ENCODE measurements at regions not wholly inside any gene's neighbourhood (a gene's known extent, or its start where the extent isn't known, plus 50 kb on each side); places are given as distances from the start of the nearest gene placed in this dataset.

- no peak for ATAC-seq (replicated peaks)
- peaks cover 5% of the 10 kb centered on the region for H3K27me3 Mint-ChIP-seq
- H3K9me3 Mint-ChIP-seq, result peaks cover 4% of the 10 kb centered on the region
- H3K36me3 Mint-ChIP-seq (ENCODE audit: low read depth), result no peaks in the 10 kb centered on the region
- no peaks in the 10 kb centered on the region for H3K4me1 Mint-ChIP-seq
- no peak overlapping the region for H3K4me3 Mint-ChIP-seq
- no peak overlapping the region for H3K27ac Mint-ChIP-seq
Observed at GRCh38 chr5:158140120-158140731, 281.3 kb upstream of the CLINT1 start.

GRCh38 chr5:158139161-158139560 is 280.2 kb upstream of the CLINT1 start:
- ATAC-seq (replicated peaks), result no peak
- Mint-ChIP-seq H3K4me1 (no peaks in the 10 kb centered on the region), H3K4me3 (no peak overlapping the region), H3K27ac (no peak overlapping the region), H3K27me3 (peaks cover 8% of the 10 kb centered on the region), H3K9me3 (peaks cover 4% of the 10 kb centered on the region), H3K36me3 (ENCODE audit: low read depth) (no peaks in the 10 kb centered on the region)

GRCh38 chr5:158135682-158136179 is 276.8 kb upstream of the CLINT1 start:
- Mint-ChIP-seq H3K9me3 (peaks cover 4% of the 10 kb centered on the region), H3K36me3 (ENCODE audit: low read depth) (no peaks in the 10 kb centered on the region), H3K27ac (no peak overlapping the region), H3K4me3 (no peak overlapping the region), H3K27me3 (peaks cover 8% of the 10 kb centered on the region), H3K4me1 (no peaks in the 10 kb centered on the region)
- no peak for ATAC-seq (replicated peaks)

- Mint-ChIP-seq H3K4me3 (no peak overlapping the region), H3K4me1 (no peaks in the 10 kb centered on the region), H3K27me3 (peaks cover 11% of the 10 kb centered on the region), H3K36me3 (ENCODE audit: low read depth) (no peaks in the 10 kb centered on the region), H3K9me3 (no peaks in the 10 kb centered on the region), H3K27ac (no peak overlapping the region)
- no peak for ATAC-seq (replicated peaks)
Observed at GRCh38 chr5:158133369-158133768, 274.4 kb upstream of the CLINT1 start.

GRCh38 chr5:158127536-158127935 is 268.6 kb upstream of the CLINT1 start:
- H3K4me1 Mint-ChIP-seq, result no peaks in the 10 kb centered on the region
- no peak overlapping the region for H3K4me3 Mint-ChIP-seq
- H3K36me3 Mint-ChIP-seq (ENCODE audit: low read depth), result no peaks in the 10 kb centered on the region
- no peaks in the 10 kb centered on the region for H3K9me3 Mint-ChIP-seq
- peaks cover 20% of the 10 kb centered on the region for H3K27me3 Mint-ChIP-seq
- H3K27ac Mint-ChIP-seq, result no peak overlapping the region
- ATAC-seq (replicated peaks), result no peak

- peaks cover 23% of the 10 kb centered on the region for H3K27me3 Mint-ChIP-seq
- no peak overlapping the region for H3K4me3 Mint-ChIP-seq
- ATAC-seq (replicated peaks), result no peak
- H3K36me3 Mint-ChIP-seq (ENCODE audit: low read depth), result no peaks in the 10 kb centered on the region
- H3K4me1 Mint-ChIP-seq, result no peaks in the 10 kb centered on the region
- no peak overlapping the region for H3K27ac Mint-ChIP-seq
- H3K9me3 Mint-ChIP-seq, result no peaks in the 10 kb centered on the region
Observed at GRCh38 chr5:158126442-158127405, 267.8 kb upstream of the CLINT1 start.

- H3K36me3 Mint-ChIP-seq (ENCODE audit: low read depth), result no peaks in the 10 kb centered on the region
- H3K27ac Mint-ChIP-seq, result no peak overlapping the region
- no peaks in the 10 kb centered on the region for H3K4me1 Mint-ChIP-seq
- no peaks in the 10 kb centered on the region for H3K9me3 Mint-ChIP-seq
- no peak overlapping the region for H3K4me3 Mint-ChIP-seq
- no peak for ATAC-seq (replicated peaks)
- H3K27me3 Mint-ChIP-seq, result peaks cover 19% of the 10 kb centered on the region
Observed at GRCh38 chr5:158124606-158125316, 265.8 kb upstream of the CLINT1 start.

- Mint-ChIP-seq H3K36me3 (ENCODE audit: low read depth) (no peaks in the 10 kb centered on the region), H3K27ac (no peak overlapping the region), H3K27me3 (peaks cover 22% of the 10 kb centered on the region), H3K4me3 (no peak overlapping the region), H3K4me1 (no peaks in the 10 kb centered on the region), H3K9me3 (no peaks in the 10 kb centered on the region)
- ATAC-seq (replicated peaks), result no peak
Observed at GRCh38 chr5:158123595-158123994, 264.6 kb upstream of the CLINT1 start.

- Mint-ChIP-seq H3K27me3 (peaks cover 31% of the 10 kb centered on the region), H3K4me1 (no peaks in the 10 kb centered on the region)
Observed at GRCh38 chr5:158121678-158122077, 262.7 kb upstream of the CLINT1 start.

GRCh38 chr5:158120760-158121159 is 261.8 kb upstream of the CLINT1 start:
- Mint-ChIP-seq H3K4me3 (no peak overlapping the region), H3K36me3 (ENCODE audit: low read depth) (no peaks in the 10 kb centered on the region), H3K9me3 (no peaks in the 10 kb centered on the region), H3K27me3 (peaks cover 32% of the 10 kb centered on the region), H3K4me1 (no peaks in the 10 kb centered on the region), H3K27ac (no peak overlapping the region)
- ATAC-seq (replicated peaks), result no peak

More at GRCh38 chr5:158121678-158122077, 262.7 kb upstream of the CLINT1 start:
- Mint-ChIP-seq H3K36me3 (ENCODE audit: low read depth) (no peaks in the 10 kb centered on the region), H3K27ac (no peak overlapping the region), H3K4me3 (no peak overlapping the region), H3K9me3 (no peaks in the 10 kb centered on the region)
- no peak for ATAC-seq (replicated peaks)

- Mint-ChIP-seq H3K27me3 (peaks cover 33% of the 10 kb centered on the region), H3K9me3 (no peaks in the 10 kb centered on the region), H3K36me3 (ENCODE audit: low read depth) (no peaks in the 10 kb centered on the region), H3K4me3 (no peak overlapping the region), H3K4me1 (no peaks in the 10 kb centered on the region), H3K27ac (no peak overlapping the region)
- no peak for ATAC-seq (replicated peaks)
Observed at GRCh38 chr5:158119961-158120723, 261.2 kb upstream of the CLINT1 start.

GRCh38 chr5:158117467-158118160 is 258.7 kb upstream of the CLINT1 start:
- no peak for ATAC-seq (replicated peaks)
- Mint-ChIP-seq H3K27ac (no peak overlapping the region), H3K36me3 (ENCODE audit: low read depth) (no peaks in the 10 kb centered on the region), H3K4me1 (no peaks in the 10 kb centered on the region), H3K4me3 (no peak overlapping the region), H3K27me3 (peaks cover 42% of the 10 kb centered on the region), H3K9me3 (no peaks in the 10 kb centered on the region)

- Mint-ChIP-seq H3K27ac (no peak overlapping the region), H3K36me3 (ENCODE audit: low read depth) (no peaks in the 10 kb centered on the region), H3K4me3 (no peak overlapping the region), H3K9me3 (no peaks in the 10 kb centered on the region), H3K27me3 (peaks cover 39% of the 10 kb centered on the region), H3K4me1 (no peaks in the 10 kb centered on the region)
- peak; percentile 45 for ATAC-seq (replicated peaks)
Observed at GRCh38 chr5:158116965-158117364, 258.0 kb upstream of the CLINT1 start.

Data from activated T-helper 17 cell treated with anti-CD3 and anti-CD28 coated beads, Interleukin-2, amount 50 U/mL, for 72 hours (primary cell).